ENCODE measurements at regions not wholly inside any gene's neighbourhood (a gene's known extent, or its start where the extent isn't known, plus 50 kb on each side); places are given as distances from the start of the nearest gene placed in this dataset.
"Not testable (repeated sequence)": the region's sequence is repeated elsewhere in the genome, so short reads cannot be mapped to it uniquely, and the experiment has no call there.

DNA sequence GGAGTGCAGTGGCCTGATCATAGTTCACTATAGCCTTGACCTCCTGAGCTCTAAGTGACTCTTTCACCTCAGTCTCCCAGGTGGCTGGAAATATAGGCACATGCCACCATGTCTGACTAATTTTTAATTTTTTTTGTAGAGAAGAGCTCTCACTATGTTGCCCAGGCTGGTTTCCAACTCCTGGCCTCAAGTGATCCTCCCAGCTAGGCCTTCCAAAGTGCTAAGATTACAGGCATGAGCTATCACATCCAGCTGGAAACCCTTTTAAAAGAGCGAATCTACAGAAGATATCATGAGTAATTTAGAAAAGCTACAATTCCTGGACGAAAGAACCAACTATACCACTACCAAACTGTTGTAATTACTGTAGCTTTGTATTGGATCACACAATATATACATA is 394.4 kb upstream of the AUTS2 start:
- no peak for DNase-seq

DNA sequence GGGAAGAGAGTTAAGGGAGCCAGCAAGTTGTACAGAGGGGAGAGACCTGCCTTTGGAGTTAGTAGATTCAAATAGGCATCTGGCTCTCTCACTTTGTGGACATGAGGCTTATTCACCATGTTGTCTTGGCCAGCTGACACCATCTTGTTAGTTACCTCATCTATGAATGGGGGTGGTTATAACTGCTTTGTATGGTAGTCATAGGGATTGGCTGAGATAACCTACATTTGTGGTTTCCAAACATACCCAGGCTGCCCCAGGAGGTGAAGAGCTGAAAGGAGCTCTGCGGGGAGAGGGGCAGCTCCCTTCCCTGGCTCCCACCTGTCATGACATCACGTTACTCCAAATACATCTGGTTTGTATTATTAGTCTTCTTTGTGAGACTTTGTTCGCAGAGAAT is 393.3 kb upstream of the AUTS2 start:
- DNase-seq = no peak

DNA sequence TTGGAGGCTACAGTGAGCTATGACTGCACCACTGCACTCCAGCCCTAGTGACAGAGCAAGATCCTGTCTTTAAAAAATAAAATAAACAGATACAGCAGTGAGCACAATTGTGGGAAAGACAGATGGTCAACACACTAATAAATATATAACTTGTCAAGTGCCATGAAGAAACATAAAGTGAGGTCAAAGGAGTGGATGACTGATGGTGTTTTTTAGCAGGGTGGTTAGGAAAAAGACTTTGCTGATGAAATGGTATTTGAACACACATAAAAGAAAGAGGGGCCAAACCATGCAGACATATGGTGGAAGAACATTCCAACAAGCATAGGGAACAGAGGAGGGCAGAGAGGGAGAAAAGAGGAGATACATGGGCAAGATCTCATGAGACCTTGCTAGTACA is 392.7 kb upstream of the AUTS2 start:
- no peak for DNase-seq

DNA sequence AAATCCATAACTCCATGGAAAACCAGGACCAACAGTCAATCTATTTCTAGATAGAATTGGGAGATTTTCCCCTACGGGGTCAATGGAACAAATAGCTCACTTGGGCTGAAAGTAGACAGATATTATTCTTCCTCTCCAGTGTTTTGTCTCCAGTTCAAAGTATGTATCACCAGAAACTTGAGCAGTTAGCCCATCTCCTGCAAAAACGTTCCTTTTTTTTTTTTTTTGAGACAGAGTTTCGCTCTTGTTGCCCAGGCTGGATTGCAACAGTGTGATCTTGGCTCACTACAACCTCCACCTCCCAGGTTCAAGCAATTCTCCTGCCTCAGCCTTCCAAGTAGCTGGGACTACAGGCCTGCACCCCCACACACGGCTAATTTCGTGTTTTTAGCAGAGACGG is 390.0 kb upstream of the AUTS2 start:
- DNase-seq = no peak

DNA sequence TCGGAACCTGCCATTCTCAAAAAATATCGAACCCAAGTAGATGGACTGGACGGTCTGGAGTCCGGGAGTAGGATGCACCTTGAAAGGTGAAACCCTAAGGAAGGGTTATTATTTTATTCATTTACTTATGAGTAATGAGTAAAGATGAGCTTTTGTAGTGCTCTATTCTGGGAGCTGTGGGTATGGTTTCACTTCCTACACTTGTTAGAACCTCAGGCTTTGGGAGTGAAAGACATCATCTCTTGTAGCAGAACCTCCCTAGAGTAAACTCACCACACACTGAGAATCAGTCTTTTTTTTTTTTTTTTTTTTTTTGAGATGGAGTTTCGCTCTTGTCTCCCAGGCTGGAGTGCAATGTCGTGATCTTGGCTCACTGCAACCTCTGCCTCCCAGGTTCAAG is 389.4 kb upstream of the AUTS2 start:
- peak in 1 of 56 donors; percentile 2 for DNase-seq

DNA sequence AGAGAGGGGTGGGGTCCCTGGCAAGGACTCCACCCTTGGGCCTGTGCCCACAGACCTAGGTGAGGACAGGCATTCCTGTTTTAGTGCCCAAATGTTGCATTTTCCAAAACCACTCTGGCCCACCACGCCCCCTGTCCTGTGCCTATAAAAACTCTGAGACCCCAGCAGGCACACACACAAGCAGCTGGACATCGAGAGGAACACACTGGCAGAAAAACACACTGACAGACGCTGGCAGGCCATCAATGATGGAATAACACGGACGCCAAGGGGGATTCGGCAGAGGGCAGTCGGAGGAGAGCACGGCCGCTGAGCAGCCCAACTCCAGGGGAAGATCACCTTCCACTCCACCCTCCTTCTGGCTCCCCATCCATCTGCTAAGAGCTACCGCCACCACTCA is 386.9 kb upstream of the AUTS2 start:
- no peak for DNase-seq

DNA sequence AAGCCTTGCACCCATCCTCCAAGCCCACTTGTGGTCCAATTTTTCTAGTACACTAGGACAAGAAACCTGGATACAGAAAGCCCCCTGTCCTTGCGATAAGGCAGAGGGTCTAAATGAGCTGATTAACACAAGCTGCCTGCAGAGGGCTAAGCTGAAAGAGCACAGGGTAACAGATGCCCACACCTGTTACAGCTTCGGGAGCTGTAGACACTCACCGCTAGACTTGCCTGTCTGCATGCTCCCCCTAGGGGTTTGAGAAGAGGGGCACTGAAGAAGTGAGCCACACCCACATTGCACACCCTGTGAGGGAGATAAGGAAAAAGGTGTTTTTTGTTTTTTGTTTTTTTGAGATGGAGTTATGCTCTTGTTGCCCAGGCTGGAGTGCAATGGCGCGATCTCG is 386.5 kb upstream of the AUTS2 start:
- no peak for DNase-seq

DNA sequence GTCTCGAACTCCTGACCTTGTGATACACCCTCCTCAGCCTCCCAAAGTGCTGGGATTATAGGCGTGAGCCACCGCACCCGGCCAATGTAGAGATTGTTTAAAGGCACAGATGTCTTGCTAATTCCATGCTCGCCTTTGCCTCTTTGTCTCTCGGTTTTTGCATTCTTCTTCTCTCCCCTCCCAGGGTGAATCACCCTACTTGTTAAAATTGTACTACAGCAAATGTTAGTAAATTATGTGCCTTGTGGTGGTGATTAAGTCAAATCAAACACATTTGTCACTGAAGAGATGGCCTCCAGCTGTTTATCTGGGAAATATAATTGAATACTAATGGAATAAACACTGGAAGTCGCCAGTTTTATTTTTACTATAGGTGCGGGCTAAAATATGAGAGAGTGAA is 384.4 kb upstream of the AUTS2 start:
- DNase-seq = no peak

DNA sequence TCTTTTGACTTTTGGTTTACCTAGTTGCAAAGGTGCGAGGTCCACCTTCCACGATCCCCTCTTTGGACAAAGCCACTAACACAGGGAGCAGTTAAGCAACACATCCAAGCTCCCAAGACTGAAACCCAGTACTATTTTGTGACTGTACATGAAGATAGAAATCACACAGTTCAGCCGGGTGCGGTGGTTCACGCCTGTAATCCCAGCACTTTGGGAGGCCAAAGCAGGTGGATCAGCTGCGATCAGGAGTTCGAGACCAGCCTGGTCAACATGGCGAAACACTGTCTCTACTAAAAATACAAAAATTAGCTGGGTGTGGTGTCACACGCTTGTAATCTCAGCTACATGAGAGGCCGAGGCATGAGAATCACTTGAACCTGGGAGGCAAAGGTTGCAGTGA is 382.8 kb upstream of the AUTS2 start:
- not testable (repeated sequence) for DNase-seq

DNA sequence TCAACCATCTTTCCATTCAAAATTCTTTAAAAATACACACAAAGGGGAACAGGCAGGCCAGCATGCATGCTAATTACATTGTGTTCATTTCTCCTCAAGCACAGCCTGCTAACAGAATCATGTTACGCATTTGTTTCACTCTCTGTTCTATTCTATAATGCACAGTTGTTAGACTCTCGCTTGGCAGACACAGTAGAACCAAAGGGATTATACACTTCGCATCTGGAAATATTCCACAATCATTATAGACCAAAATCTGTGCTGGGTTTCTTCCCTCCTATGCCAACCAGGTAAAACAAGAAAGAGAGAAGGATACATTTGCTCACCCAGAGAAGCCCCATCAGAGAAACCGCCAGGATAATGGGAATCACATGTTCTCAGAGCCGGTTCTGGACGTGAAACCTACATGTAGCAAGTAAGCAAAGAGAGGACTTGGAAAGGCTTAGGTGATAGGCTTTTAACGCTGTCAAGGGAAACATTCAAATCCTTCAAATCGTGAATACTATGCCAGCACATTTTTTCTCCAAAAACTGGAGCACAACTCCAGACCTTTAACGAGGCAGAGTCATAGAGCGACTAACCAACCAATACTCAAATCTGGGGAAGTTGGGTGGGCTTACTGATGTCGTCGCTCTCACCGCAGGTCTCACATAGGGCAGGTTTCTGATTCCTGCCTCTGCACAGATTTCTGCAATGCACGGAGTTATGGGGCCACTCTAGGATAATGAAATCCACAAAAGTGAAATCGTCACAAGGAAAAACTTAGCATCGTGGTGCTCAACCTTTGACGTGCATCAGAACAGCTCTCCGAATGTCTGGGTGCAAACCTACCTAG is 380.5 kb upstream of the AUTS2 start:
- DNase-seq = no peak

DNA sequence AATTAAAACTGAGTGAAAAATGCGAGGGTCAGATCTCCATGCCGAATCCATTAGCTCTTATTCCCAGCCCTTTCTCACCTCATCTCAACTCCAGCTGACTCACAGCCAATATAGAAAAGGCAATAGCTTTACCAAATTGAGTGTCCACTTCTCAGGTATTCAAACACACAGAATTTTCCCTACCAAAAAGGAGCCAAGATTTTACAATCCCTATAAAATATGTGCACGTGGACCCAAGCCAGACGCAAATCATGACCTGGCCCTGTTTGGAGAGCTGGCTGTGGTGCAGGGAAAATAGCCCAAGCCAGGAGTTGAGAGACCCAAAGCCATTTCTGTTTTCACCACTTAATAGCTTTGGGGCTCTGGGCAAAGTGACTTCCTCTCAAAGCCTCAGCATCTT is 379.7 kb upstream of the AUTS2 start:
- DNase-seq = no peak

DNA sequence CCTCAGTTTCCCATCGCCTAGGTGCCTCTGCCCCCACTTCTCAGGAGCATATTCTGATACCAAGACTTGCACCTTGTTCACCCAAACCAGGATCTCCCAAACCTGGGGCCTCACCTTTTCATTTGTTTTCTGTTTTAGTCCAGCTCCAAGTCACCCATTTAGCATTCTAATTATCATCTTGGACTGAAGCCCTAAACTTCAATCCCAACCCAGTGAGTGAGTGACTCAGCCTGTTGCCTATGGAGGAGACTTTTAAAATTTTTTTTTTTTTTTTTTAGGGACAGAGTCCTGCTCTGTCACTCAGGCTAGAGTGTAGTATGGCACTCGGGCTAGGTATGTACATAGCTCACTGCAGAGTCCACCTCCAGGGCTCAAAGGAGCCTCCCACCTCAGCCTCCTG is 378.9 kb upstream of the AUTS2 start:
- DNase-seq = no peak

DNA sequence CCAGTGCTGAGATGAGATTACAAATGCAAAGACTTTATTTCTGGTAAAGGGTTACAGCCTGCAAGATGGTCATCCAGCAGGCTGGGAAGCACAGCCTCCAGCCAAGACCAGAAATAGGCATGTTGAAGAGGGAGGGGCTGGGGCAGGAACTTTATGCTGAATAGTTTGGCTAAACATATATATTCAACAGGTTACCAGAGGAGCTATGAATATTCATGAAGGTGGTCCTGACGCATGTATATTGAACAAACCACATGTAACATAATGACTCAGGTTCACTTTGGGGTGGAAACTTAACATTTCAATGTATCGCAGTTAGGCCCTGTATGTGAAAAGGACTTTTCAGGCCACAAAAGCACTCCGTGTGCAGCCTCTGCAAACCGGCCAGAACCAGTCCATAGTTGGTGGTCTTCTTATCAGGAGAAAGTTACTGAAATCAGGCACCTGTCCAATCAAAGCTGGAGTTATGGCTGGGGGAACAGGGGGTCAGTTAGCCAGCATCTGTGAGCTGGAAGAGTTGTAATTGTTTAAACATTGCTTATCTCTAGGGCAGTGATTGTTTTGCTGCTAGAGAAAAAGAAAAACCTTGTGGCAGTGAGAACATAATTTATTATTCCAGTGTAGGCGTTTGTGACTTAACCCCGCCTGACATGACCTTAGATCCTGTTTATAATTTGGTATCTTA is 372.9 kb upstream of the AUTS2 start:
- no peak for DNase-seq

DNA sequence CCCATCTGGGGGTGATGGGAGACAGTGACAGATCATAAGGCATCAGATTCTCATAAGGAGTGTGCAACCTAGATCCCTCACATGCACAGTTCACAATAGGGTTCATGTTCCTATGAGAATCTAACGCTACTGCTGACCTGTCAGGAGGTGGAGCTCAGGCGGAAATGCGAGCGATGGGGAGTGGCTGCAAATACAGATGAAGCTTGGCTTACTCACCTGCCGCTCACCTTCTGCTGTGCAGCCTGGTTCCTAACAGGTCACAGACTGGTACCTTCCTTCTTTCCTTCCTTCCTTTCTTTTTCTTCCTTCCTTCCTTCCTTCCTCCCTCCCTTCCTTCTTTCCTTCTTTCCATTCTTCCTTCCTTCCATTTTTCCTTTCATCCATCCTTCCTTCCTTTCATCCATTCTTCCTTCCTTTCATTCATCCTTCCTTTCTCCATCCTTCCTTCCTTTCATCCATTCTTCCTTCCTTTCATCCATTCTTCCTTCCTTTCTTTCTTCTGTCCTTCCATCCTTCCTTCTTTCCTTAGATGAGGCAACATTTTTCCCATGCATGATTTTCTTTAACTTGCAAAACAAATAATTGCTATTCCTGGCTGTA is 370.0 kb upstream of the AUTS2 start:
- DNase-seq = no peak

DNA sequence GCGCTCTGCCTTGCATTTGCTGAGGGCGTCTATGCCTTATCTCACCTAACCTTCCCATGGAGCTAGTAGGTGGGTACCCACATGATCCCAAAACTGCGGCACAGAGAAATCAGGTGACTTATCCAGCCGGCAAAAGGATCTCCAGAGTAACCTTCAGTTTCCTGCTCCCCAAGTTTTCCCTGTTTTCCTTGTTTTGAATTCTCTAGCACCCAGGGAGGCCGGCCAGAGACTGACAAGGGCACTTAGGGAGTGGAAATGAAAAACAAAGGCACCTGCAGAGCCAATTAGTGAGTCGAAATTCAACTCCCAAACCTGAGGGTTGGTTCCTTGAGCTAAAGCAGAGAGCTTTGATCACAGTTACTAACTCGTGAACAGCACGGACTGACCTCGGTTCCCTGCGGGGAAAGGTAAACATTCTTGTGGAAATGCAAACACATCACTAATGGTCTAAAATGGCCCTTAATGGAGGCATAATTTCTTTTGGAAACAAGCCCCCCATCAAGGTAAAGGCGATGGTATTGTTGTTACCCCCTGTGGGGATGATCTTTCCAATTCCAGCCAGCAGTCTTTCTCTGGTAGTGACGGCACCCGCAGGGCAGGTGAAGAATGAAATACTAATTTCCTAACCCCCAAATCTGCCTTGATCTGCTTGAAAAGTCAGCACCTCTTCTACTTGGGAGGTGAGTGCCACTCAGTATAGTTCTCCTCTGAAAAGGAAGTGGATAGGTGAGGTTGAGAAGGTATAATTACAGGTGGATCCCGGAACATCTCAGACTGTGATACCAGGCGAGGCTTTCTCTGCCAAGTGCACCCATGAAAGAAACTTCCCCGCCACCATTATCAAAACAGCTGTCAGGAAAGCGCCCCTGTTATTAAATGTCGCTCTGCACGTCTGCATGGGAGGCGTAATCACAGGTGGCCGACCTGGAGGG is 365.6 kb upstream of the AUTS2 start:
- no peak for DNase-seq

DNA sequence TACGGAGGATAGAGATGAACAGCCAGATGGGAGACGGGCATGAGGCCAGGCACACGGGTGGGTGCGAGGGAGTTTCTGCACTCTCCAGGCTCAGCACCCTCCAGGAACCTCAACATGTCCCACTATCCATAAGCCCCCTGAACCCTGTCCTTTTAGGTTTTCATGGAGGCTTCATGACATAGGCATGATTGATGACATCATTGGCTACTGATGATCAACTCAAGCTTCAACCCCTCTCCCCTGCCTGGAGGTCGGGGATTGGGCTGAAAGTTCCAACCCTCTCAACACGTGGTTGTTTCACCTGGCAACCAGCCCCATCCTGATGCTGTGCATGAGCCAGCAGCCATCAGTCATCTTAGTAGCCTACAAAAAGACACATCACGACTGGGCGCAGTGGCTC is 360.7 kb upstream of the AUTS2 start:
- no peak for DNase-seq

DNA sequence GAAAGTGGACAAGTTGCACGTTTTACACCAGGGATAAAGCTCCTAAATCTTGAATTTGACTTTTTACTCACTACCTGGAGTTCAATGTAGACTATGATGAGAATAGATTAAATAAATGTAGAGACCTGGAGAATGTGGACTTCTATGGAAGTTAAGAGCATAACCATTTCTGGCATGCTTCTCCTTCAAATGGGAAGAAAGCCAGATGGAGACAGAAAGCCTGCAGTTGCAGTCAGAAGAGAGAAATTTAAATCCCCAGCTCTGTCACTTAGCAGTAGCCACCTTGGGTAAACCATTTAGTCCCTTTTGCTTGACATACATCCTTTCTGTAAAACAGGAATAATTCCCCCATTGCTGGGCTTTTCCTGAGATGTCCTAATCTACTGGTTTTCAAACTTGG is 355.3 kb upstream of the AUTS2 start:
- no peak for DNase-seq

DNA sequence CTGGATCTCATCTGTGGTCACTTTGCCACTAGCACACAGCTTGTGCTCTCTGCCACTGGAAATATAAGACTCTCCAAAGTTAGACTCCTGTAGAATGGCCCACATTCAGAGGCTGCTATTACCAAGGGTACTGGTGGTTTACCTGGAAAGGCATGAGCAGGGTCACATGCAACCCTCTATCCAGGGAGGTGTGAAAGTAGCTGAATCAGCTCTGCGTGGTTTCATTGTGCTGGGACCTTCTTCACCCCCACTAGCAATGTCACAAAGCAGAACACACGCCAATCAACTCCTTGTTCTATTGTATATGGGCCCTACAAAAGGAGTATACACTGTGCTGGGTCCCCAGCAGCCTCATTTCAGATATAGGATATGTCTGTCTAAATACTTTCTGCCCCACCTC is 353.6 kb upstream of the AUTS2 start:
- no peak for DNase-seq

DNA sequence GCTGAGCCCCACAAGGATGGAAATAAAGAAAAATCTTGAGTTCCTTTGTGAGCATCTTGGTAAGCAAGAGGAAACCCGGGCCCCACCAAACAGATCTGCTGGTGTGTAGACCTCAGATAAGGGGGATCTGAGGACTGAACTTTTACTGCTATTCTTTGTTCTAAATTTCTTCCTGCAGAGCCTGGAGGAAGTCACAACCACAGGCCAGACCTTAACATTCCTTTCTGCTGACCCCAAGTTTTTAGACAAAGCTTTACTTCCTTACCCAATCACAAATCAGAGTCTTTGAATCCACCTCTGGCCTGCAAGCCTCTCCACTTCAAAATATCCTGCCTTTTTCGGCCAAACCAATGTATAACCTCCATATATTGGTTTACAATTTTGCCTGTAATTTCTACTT is 352.6 kb upstream of the AUTS2 start:
- peak in 2 of 56 donors; percentile 1 to 19 for DNase-seq

DNA sequence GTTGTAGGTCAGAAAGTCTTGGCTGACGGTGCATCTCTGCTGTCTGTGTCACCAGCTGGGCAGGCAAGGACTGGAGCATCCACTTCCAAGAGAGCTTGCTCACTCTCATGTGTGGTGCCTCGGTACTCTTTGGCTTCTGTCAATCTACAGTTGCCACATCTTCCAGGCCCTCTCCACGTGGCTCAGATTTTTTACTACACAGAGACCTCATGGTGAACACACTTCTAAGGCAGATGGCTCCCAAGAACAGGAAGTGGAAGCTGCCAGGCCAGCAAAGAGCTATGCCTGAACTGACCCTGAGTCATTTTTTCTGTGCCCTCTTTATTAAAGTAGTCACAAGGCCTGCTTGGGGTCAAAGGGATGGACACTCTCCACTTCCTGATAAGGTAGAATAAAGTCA is 351.5 kb upstream of the AUTS2 start:
- DNase-seq = peak in 34 of 56 donors; percentile 2 to 68 (median 10)

DNA sequence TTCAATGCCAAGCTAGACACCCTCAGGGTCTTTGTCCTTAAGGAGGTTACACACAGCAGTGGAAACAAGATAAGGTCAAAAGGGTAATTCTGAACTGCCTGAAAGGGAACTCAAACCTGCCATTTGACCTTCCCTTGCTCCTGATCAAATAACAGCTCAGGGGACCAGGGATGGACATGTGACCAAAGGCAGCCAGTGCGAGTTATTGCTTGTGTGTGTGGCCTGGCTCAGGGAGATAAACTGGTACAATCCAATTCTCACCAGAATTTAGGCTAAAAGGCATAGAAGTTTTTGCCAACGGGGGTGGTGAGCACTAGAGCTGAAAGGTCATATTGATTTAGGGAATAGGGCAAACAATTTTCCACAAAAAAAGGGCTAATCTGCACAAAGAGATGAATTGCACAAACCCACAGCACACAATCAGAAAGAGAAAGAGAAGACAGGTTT is 349.9 kb upstream of the AUTS2 start:
- DNase-seq = not testable (repeated sequence)

DNA sequence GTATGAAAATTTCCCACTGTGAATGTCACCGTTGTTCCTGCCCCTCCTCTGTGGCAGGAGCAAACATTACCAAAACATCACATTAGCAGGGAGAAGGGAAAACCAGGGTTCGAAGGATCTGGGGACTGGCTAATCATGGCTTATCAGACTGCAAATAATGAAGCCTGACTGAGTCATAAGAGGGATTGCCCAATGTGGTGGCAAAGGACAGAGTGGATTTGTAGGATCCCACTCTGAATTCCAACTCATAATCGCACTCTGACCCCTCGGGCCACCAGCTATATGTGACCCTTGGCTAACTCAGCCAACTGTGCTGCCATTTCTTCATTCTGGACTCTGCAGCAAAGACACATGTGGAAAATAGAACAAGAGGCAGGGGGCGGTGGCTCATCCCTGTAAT is 347.3 kb upstream of the AUTS2 start:
- no peak for DNase-seq

Data from amygdala (tissue), 56 donors.